K562 (cell line): ENCODE measurements at regions not wholly inside any gene's neighbourhood (a gene's known extent, or its start where the extent isn't known, plus 50 kb on each side); places are given as distances from the start of the nearest gene placed in this dataset.
A peak's percentile ranks its signal among the peaks of the same experiment; 100 is the strongest.

Experiments used
- ATAC-seq: fragments of 200-7000 bp; cut with Tn5 transposase; 3 replicates; pipeline ENCODE4 v1.9.1; 2020; ENCODE audit warnings: moderate library complexity
- BruUV-seq: library from RNA; stranded (reverse); fragments of 400-500 nt; replicated peaks from 2 replicates; lab custom pipeline; 2021; lab: Mats Ljungman, UMichigan
- CTCF ChIA-PET: fragments of 300-600 bp; formaldehyde crosslinking; extraction: SDS; loops from one replicate; lab custom pipeline; 2021; ENCODE audit warnings: low intra/inter-chr PET ratio; lab: Yijun Ruan, JAX
- POLR2A ChIA-PET: fragments of 300-600, 350-650 bp; sonication (Branson Sonifier 250); formaldehyde crosslinking; extraction: SDS; loops from one replicate; lab custom pipeline; 2021; ENCODE audit warnings: antibody characterized with exemption, inconsistent platforms; lab: Yijun Ruan, JAX
- DNase-seq, 4 experiments: peaks; one replicate each; pipeline versions ENCODE4 v3.0.0 to v3.0.0-alpha.2; 2011 to 2018; ENCODE audit warnings: low spot score in 3 of 4, mixed read lengths in 3 of 4; ENCODE audit errors: extremely low read depth in 1 of 4
- FAIRE-seq: peaks from 2 replicates; lab custom pipeline; 2011; peaks lifted over from hg19 to GRCh38; lab: Jason Lieb, UNC
- H2AFZ ChIP-seq: 2 replicates; pipeline ENCODE4 v1.6.0; 2011; ENCODE audit warnings: low read depth, low read length, control low read depth, inconsistent platforms
- H3K27ac ChIP-seq: fragments of 200-600 bp; 3 replicates; pipeline ENCODE4 v1.8.0; 2011; ENCODE audit warnings: low read depth, mild to moderate bottlenecking, control low read depth, inconsistent platforms, low read length, moderate library complexity, mixed read lengths; ENCODE audit errors: extremely low read depth
- H3K27me3 ChIP-seq, 2 experiments: fragments of 300-600 bp in 1 of 2; 2 replicates in 1 of 2; 3 replicates in 1 of 2; pipeline versions ENCODE4 v1.6.0 to v1.8.0; 2011; ENCODE audit warnings: inconsistent platforms in 2 of 2, low read length in 2 of 2, mild to moderate bottlenecking in 1 of 2, mixed read lengths in 1 of 2, moderate library complexity in 1 of 2; ENCODE audit not compliant: control insufficient read depth in 2 of 2, insufficient read depth in 2 of 2
- H3K36me3 ChIP-seq: fragments of 300-600 bp; 3 replicates; pipeline ENCODE4 v1.8.0; 2011; ENCODE audit warnings: mild to moderate bottlenecking, low read length, inconsistent platforms; ENCODE audit not compliant: control insufficient read depth, insufficient read depth
- H3K4me1 ChIP-seq, 2 experiments: fragments of 200-600 bp in 1 of 2; replicated peaks in 1 of 2; 2 replicates in 1 of 2; 3 replicates in 1 of 2; pipeline versions ENCODE4 v1.5.1 to v1.8.0; 2011; ENCODE audit warnings: inconsistent platforms in 2 of 2, low read length in 2 of 2, mild to moderate bottlenecking in 1 of 2, mixed read lengths in 1 of 2, moderate library complexity in 1 of 2; ENCODE audit not compliant: control insufficient read depth in 2 of 2, insufficient read depth in 2 of 2
- H3K4me2 ChIP-seq: 2 replicates; pipeline ENCODE4 v1.6.1; 2011; ENCODE audit warnings: low read length, control low read depth, inconsistent platforms, mixed read lengths; ENCODE audit not compliant: insufficient read depth
- H3K4me3 ChIP-seq: fragments of 200-600 bp; sonication (generic), shearing (Covaris generic); 2 replicates; pipeline ENCODE4 v1.5.1; 2016; ENCODE audit warnings: control low read depth, inconsistent platforms
- H3K79me2 ChIP-seq: fragments of 200-600 bp; 3 replicates; pipeline ENCODE4 v1.8.0; 2011; ENCODE audit warnings: low read length, inconsistent platforms; ENCODE audit not compliant: control insufficient read depth, insufficient read depth
- H3K9ac ChIP-seq, 2 experiments: 2 replicates each; pipeline versions ENCODE4 v1.6.0 to v1.6.1; 2011; ENCODE audit warnings: low read depth in 2 of 2, low read length in 2 of 2, control low read depth in 1 of 2, inconsistent platforms in 1 of 2, mild to moderate bottlenecking in 1 of 2, mixed read lengths in 1 of 2; ENCODE audit not compliant: insufficient read depth in 1 of 2
- H3K9me1 ChIP-seq: one replicate; pipeline ENCODE4 v1.6.0; 2011; ENCODE audit warnings: inconsistent platforms, mild to moderate bottlenecking, low read length, moderate library complexity; ENCODE audit not compliant: control insufficient read depth, insufficient read depth
- H3K9me3 ChIP-seq: replicated peaks from 2 replicates; pipeline ENCODE4 v1.5.1; 2011; ENCODE audit warnings: low read depth, low read length, inconsistent platforms; ENCODE audit not compliant: control insufficient read depth, insufficient read depth
- H4K20me1 ChIP-seq: replicated peaks from 2 replicates; pipeline ENCODE4 v1.6.1; 2011; ENCODE audit warnings: low read length, inconsistent platforms, mixed read lengths; ENCODE audit not compliant: control insufficient read depth, insufficient read depth
- FOXP1 ChIP-seq: sonication (generic); formaldehyde crosslinking; IDR thresholded peaks from 2 replicates; pipeline ENCODE4 v1.8.0; 2022; ENCODE audit warnings: mild to moderate bottlenecking, missing genetic modification reagents
- HDAC6 ChIP-seq: IDR thresholded peaks from 2 replicates; pipeline ENCODE4 v1.6.1; 2012; ENCODE audit warnings: low read depth, mild to moderate bottlenecking, control low read depth, inconsistent platforms, low read length, moderate library complexity
- JUND ChIP-seq, 2 experiments: IDR thresholded peaks; 2 replicates in 1 of 2; 3 replicates in 1 of 2; pipeline ENCODE4 v1.6.1; 2011; ENCODE audit warnings: borderline replicate concordance in 2 of 2, low read depth in 2 of 2, low read length in 2 of 2, improper control_type of control experiment in 1 of 2, missing biosample characterization in 1 of 2, missing genetic modification characterization in 1 of 2, missing genetic modification reagents in 1 of 2
- MTA1 ChIP-seq: fragments of 450-650 bp; IDR thresholded peaks from 2 replicates; pipeline ENCODE4 v1.6.1; 2017; ENCODE audit warnings: borderline replicate concordance
- MYNN ChIP-seq, 2 experiments: sonication (generic); formaldehyde crosslinking in 1 of 2; IDR thresholded peaks; 2 replicates each; pipeline versions ENCODE4 v1.5.0 to v1.6.1; 2016 to 2020; ENCODE audit warnings: antibody characterized with exemption in 1 of 2, missing genetic modification reagents in 1 of 2
- PURB ChIP-seq: sonication (generic); formaldehyde crosslinking; IDR thresholded peaks from 2 replicates; pipeline ENCODE4 v1.9.0; 2021; ENCODE audit warnings: low read depth, mild to moderate bottlenecking, missing genetic modification reagents
- RAD51 ChIP-seq: fragments of 450-650 bp; IDR thresholded peaks from 2 replicates; pipeline ENCODE4 v1.7.1; 2016; ENCODE audit warnings: low read depth, mild to moderate bottlenecking, borderline replicate concordance
- RFX5 ChIP-seq: IDR thresholded peaks from 2 replicates; pipeline ENCODE4 v1.6.1; 2011; ENCODE audit warnings: low read depth, mild to moderate bottlenecking, improper control_type of control experiment, low read length
- SREBF2 ChIP-seq: sonication (generic); formaldehyde crosslinking; IDR thresholded peaks from 2 replicates; pipeline ENCODE4 v1.4.0; 2020; ENCODE audit warnings: mild to moderate bottlenecking, missing genetic modification reagents
- XRCC4 ChIP-seq: IDR thresholded peaks from one replicate; pipeline ENCODE4 v1.6.1; 2011; ENCODE audit not compliant: insufficient read depth, insufficient read length; ENCODE audit errors: extremely low read depth
- ZNF23 ChIP-seq: fragments of 250-450 bp; sonication (Bioruptor Pico); IDR thresholded peaks from 2 replicates; pipeline ENCODE4 v1.4.0; 2020; ENCODE audit warnings: mild to moderate bottlenecking
- WGBS: fragments of 100-300 bp; shearing (Covaris generic); methylation state at CpG from one replicate; pipeline ENCODE4 v1.1.6; 2016; ENCODE audit warnings: low coverage, mixed read lengths; ENCODE audit not compliant: insufficient coverage; ENCODE audit errors: missing lambda C conversion rate; 5-methylcytosine and 5-hydroxymethylcytosine counted together
- in situ Hi-C: fragments of 300-500 bp; cut with MboI; formaldehyde crosslinking; loops from 4 replicates; pipeline ENCODE4 v1.15.0; 2018; ENCODE audit warnings: inconsistent platforms, mixed read lengths
- intact Hi-C: fragments of 100-400 bp; cut with micrococcal nuclease; formaldehyde crosslinking; loops from 2 replicates; pipeline ENCODE4 v1.14.2; 2022
- TF ChIP-seq, protein P1 (sequence below): sonication (generic); formaldehyde crosslinking; IDR thresholded peaks from 2 replicates; pipeline ENCODE4 v1.8.1; 2023; ENCODE audit warnings: mild to moderate bottlenecking, missing genetic modification reagents
- TF ChIP-seq, protein P2 (sequence below), 2 experiments: fragments of 450-650 bp in 1 of 2; sonication (generic) in 1 of 2; formaldehyde crosslinking in 1 of 2; IDR thresholded peaks in 1 of 2; conservative IDR thresholded peaks in 1 of 2; 2 replicates each; pipeline versions ENCODE4 v1.6.1 to v1.8.1; 2016 to 2023; ENCODE audit warnings: mild to moderate bottlenecking in 2 of 2, moderate library complexity in 2 of 2, inconsistent platforms in 1 of 2, missing genetic modification reagents in 1 of 2
- TF ChIP-seq, protein P3 (sequence below): fragments of 450-650 bp; formaldehyde crosslinking; IDR thresholded peaks from 2 replicates; pipeline ENCODE4 v1.4.0; 2020; ENCODE audit warnings: mild to moderate bottlenecking, mixed read lengths

DNA sequence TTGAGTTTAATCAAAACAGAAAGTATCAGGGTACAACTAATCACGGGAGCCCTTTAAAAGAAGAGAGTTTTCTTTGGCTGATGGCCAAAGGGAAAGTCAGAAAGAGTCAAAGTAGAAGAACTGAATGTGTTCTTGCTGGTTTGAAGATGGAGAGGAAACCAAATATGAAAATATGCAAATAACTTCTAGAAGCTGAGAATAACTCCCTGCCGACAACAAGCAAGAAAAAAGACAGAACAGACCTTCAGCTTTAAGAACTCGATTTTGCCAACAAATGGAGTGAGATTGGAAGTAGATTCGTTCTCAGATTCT is 903.8 kb downstream of the STIM2 start (continued):
- TF ChIP-seq MTA1: no peak
- no peak for TF ChIP-seq SREBF2
- no peak for TF ChIP-seq MYNN (IDR thresholded peaks at IDR 0.05)
- no peak for TF ChIP-seq MYNN (CRISPR knock-in tag; IDR thresholded peaks at IDR 0.05)
- TF ChIP-seq, protein P1, sequence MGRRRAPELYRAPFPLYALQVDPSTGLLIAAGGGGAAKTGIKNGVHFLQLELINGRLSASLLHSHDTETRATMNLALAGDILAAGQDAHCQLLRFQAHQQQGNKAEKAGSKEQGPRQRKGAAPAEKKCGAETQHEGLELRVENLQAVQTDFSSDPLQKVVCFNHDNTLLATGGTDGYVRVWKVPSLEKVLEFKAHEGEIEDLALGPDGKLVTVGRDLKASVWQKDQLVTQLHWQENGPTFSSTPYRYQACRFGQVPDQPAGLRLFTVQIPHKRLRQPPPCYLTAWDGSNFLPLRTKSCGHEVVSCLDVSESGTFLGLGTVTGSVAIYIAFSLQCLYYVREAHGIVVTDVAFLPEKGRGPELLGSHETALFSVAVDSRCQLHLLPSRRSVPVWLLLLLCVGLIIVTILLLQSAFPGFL (CRISPR knock-in tag): no peak
- TF ChIP-seq ZNF23 (CRISPR knock-in tag): no peak
- no peak for TF ChIP-seq FOXP1 (CRISPR knock-in tag)
- TF ChIP-seq, protein P2, sequence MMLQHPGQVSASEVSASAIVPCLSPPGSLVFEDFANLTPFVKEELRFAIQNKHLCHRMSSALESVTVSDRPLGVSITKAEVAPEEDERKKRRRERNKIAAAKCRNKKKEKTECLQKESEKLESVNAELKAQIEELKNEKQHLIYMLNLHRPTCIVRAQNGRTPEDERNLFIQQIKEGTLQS (IDR thresholded peaks at IDR 0.05): no peak
- TF ChIP-seq, protein P2 (CRISPR knock-in tag; conservative IDR thresholded peaks at IDR 0.05): no peak
- TF ChIP-seq XRCC4: no peak
- no peak for TF ChIP-seq RFX5
- TF ChIP-seq HDAC6: no peak

DNA sequence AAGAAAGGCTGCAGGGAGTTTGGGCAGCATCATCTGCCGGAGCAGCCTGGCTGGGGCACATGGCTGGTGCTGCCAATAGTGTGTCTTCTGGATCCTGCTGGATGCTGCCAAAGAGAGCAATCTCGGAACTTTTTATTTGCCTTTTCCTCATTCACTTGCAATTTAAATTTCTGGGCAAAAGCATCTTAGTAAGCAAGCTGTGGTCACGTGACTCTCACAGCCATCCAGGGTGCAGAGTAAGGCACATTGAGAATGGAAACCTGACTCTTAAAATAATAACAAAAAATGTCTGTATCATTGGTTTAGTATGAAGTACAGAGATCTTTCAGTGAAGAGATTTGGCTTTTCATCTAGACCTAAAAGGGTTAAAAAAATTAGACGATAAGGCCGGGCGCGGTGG is 910.3 kb downstream of the STIM2 start:
- ChIA-PET POLR2A (no interaction called here), CTCF (no interaction called here)
- in situ Hi-C loops: no loop called here
- Histone ChIP-seq H3K9me3 (no peaks in the 10 kb centered on the region), H3K79me2 (no peaks in the 10 kb centered on the region), H3K9me1 (no peaks in the 10 kb centered on the region), H4K20me1 (no peaks in the 10 kb centered on the region), H3K4me2 (no peak overlapping the region), H2AFZ (no peak overlapping the region), H3K36me3 (no peaks in the 10 kb centered on the region), H3K9ac (no peak overlapping the region), H3K4me3 (no peak overlapping the region), H3K27ac (no peak overlapping the region), H3K4me1 (no peaks in the 10 kb centered on the region), H3K27me3 (no peaks in the 10 kb centered on the region)
- TF ChIP-seq, protein P3, sequence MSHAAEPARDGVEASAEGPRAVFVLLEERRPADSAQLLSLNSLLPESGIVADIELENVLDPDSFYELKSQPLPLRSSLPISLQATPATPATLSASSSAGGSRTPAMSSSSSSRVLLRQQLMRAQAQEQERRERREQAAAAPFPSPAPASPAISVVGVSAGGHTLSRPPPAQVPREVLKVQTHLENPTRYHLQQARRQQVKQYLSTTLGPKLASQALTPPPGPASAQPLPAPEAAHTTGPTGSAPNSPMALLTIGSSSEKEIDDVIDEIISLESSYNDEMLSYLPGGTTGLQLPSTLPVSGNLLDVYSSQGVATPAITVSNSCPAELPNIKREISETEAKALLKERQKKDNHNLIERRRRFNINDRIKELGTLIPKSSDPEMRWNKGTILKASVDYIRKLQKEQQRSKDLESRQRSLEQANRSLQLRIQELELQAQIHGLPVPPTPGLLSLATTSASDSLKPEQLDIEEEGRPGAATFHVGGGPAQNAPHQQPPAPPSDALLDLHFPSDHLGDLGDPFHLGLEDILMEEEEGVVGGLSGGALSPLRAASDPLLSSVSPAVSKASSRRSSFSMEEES: peak; percentile 79
- TF ChIP-seq PURB (CRISPR knock-in tag) (no peak), RAD51 (peak; percentile 36; the same call in 1 of the 2 replicates), JUND (IDR thresholded peaks at IDR 0.05; ENCODE audit: borderline replicate concordance, low read depth, low read length) (no peak), JUND (tag; IDR thresholded peaks at IDR 0.05; ENCODE audit: borderline replicate concordance, low read depth, low read length) (no peak)
- no TSS peak for BruUV-seq
- ATAC-seq: no peak
- no peak for FAIRE-seq
- no peak for DNase-seq
- intact Hi-C loops: no loop called here
- 16% methylated on average over 6 of the region's 7 CpGs for WGBS
